Neural progenitor cell (in vitro differentiated cells): ENCODE measurements at regions not wholly inside any gene's neighbourhood (a gene's known extent, or its start where the extent isn't known, plus 50 kb on each side); places are given as distances from the start of the nearest gene placed in this dataset.

Experiments used
- EZH2 ChIP-seq: fragments of 200-600 bp; sonication (generic); IDR thresholded peaks from 2 replicates; pipeline ENCODE4 v1.6.1; 2017; ENCODE audit warnings: antibody characterized with exemption, mild to moderate bottlenecking, moderate library complexity
- TF ChIP-seq, protein P1 (sequence below): fragments of 200-600 bp; sonication (generic); IDR thresholded peaks from 2 replicates; pipeline ENCODE4 v1.5.1; 2017; ENCODE audit warnings: antibody characterized with exemption, mild to moderate bottlenecking

GRCh38 chr16:54843424-54843750 lies 87.3 kb upstream of the IRX5 start:
- TF ChIP-seq, protein P1, sequence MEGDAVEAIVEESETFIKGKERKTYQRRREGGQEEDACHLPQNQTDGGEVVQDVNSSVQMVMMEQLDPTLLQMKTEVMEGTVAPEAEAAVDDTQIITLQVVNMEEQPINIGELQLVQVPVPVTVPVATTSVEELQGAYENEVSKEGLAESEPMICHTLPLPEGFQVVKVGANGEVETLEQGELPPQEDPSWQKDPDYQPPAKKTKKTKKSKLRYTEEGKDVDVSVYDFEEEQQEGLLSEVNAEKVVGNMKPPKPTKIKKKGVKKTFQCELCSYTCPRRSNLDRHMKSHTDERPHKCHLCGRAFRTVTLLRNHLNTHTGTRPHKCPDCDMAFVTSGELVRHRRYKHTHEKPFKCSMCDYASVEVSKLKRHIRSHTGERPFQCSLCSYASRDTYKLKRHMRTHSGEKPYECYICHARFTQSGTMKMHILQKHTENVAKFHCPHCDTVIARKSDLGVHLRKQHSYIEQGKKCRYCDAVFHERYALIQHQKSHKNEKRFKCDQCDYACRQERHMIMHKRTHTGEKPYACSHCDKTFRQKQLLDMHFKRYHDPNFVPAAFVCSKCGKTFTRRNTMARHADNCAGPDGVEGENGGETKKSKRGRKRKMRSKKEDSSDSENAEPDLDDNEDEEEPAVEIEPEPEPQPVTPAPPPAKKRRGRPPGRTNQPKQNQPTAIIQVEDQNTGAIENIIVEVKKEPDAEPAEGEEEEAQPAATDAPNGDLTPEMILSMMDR: no peak
- TF ChIP-seq EZH2: no peak
